ENCODE measurements at regions not wholly inside any gene's neighbourhood (a gene's known extent, or its start where the extent isn't known, plus 50 kb on each side); places are given as distances from the start of the nearest gene placed in this dataset.

- H3K9me3 ChIP-seq (ENCODE audit: control insufficient read depth, insufficient read depth, low read length) = no peaks in the 10 kb centered on the region
- DNase-seq (ENCODE audit: low read depth, low spot score) = no peak
- no peak overlapping the region for H3K27ac ChIP-seq (ENCODE audit: low read depth, low read length)
- H3K4me3 ChIP-seq (ENCODE audit: low read depth, low read length) = no peak overlapping the region
- ChIA-PET CTCF (interaction anchor here (1.8 kb wide), 1 partner anchor 42 kb away, joined by 4 read pairs; no protein-coding TSS in a partner anchor), POLR2A (no interaction called here)
- no peaks in the 10 kb centered on the region for H3K27me3 ChIP-seq (ENCODE audit: control insufficient read depth, insufficient read depth, low read length)
- no peak for TF ChIP-seq CTCF (IDR thresholded peaks at IDR 0.05; ENCODE audit: low read depth, low read length)
These were observed 113.2 kb downstream of the HERPUD2 start for GRCh38 chr7:35581605-35582210.

DNA sequence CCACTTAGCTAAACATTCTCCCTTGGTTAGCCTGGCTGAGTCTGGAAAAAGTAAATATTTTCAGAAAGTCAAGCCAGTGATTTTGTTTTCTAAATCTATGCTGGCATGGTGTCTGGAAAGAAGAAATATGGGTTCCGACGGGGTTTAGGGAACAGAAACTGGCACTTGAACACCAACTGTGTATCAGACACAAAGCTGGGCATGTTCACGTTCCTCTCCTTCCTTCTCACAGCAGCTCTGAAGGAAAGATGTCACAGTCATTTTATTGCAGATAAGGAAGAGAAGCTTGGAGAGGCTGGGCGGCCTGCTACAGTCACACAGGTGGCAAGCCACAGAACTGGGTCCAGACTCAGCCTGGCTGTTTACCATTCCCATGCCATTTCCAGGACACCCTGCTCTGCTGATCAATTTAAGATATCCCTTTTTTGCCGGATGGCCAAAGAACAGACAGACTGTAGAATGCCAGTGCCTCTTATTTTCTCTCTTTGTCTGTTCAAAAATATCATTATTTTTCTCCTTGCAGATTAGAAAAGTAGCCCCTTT, 118.8 kb downstream of the HERPUD2 start:
- Histone ChIP-seq H3K27ac (ENCODE audit: low read depth, low read length) (no peak overlapping the region), H3K4me3 (ENCODE audit: low read depth, low read length) (no peak overlapping the region), H3K27me3 (ENCODE audit: control insufficient read depth, insufficient read depth, low read length) (peaks cover 3% of the 10 kb centered on the region), H3K9me3 (ENCODE audit: control insufficient read depth, insufficient read depth, low read length) (no peaks in the 10 kb centered on the region)
- ChIA-PET CTCF (no interaction called here), POLR2A (no interaction called here)
- no peak for TF ChIP-seq CTCF (IDR thresholded peaks at IDR 0.05; ENCODE audit: low read depth, low read length)
- no peak for DNase-seq (ENCODE audit: low read depth, low spot score)

GRCh38 chr7:35571611-35572240, 123.2 kb downstream of the HERPUD2 start:
- Histone ChIP-seq H3K9me3 (ENCODE audit: control insufficient read depth, insufficient read depth, low read length) (no peaks in the 10 kb centered on the region), H3K27ac (ENCODE audit: low read depth, low read length) (no peak overlapping the region), H3K4me3 (ENCODE audit: low read depth, low read length) (no peak overlapping the region), H3K27me3 (ENCODE audit: control insufficient read depth, insufficient read depth, low read length) (peaks cover 3% of the 10 kb centered on the region)
- DNase-seq (ENCODE audit: low read depth, low spot score) = no peak
- ChIA-PET CTCF (interaction anchor here (0.6 kb wide), 1 partner anchor 193 kb away, joined by 4 read pairs; no protein-coding TSS in a partner anchor), POLR2A (no interaction called here)
- no peak for TF ChIP-seq CTCF (IDR thresholded peaks at IDR 0.05; ENCODE audit: low read depth, low read length)

DNA sequence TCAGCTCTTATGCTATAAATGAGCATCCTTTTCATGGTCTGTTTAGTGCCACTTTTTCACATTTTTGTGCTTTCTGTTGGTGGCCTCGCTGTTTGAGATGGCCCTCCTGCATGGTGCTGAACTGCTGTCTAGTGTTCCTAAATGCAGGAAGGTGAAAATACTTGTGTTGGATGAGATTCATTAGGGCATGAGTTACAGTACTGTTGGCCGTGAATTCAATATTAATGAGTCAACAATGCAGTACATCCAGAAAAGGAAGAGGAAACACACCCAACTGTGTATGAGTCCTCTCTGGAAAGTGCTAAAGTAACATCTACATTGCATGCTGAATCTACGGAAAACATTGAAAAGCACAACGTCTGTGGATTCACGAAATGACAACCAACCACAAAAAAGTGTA, 124.0 kb downstream of the HERPUD2 start:
- no peak for TF ChIP-seq CTCF (IDR thresholded peaks at IDR 0.05; ENCODE audit: low read depth, low read length)
- CTCF ChIA-PET = no interaction called here
- no peaks in the 10 kb centered on the region for H3K9me3 ChIP-seq (ENCODE audit: control insufficient read depth, insufficient read depth, low read length)
- H3K27me3 ChIP-seq (ENCODE audit: control insufficient read depth, insufficient read depth, low read length) = peaks cover 3% of the 10 kb centered on the region
- POLR2A ChIA-PET = no interaction called here
- DNase-seq (ENCODE audit: low read depth, low spot score) = no peak
- no peak overlapping the region for H3K4me3 ChIP-seq (ENCODE audit: low read depth, low read length)
- H3K27ac ChIP-seq (ENCODE audit: low read depth, low read length) = no peak overlapping the region

- DNase-seq (ENCODE audit: low read depth, low spot score) = no peak
- H3K9me3 ChIP-seq (ENCODE audit: control insufficient read depth, insufficient read depth, low read length) = no peaks in the 10 kb centered on the region
- no peaks in the 10 kb centered on the region for H3K27me3 ChIP-seq (ENCODE audit: control insufficient read depth, insufficient read depth, low read length)
- ChIA-PET POLR2A (no interaction called here), CTCF (no interaction called here)
- H3K27ac ChIP-seq (ENCODE audit: low read depth, low read length) = no peak overlapping the region
- H3K4me3 ChIP-seq (ENCODE audit: low read depth, low read length) = no peak overlapping the region
- no peak for TF ChIP-seq CTCF (IDR thresholded peaks at IDR 0.05; ENCODE audit: low read depth, low read length)
These were observed 129.0 kb downstream of the HERPUD2 start for GRCh38 chr7:35565927-35566326.

All from AG04450 (cell line).